Medulla oblongata (tissue), 1 donor: ENCODE measurements at regions not wholly inside any gene's neighbourhood (a gene's known extent, or its start where the extent isn't known, plus 50 kb on each side); places are given as distances from the start of the nearest gene placed in this dataset.
A peak's percentile ranks its signal among the peaks of the same experiment; 100 is the strongest.
"Not testable (repeated sequence)": the region's sequence is repeated elsewhere in the genome, so short reads cannot be mapped to it uniquely, and the experiment has no call there.

Experiments used
- DNase-seq: peaks from one replicate; pipeline ENCODE4 v3.0.0-alpha.2; 2015; ENCODE audit errors: extremely low spot score

GRCh38 chr10:30531751-30532530, 97.6 kb downstream of the LYZL2 start:
- DNase-seq, result no peak

DNA sequence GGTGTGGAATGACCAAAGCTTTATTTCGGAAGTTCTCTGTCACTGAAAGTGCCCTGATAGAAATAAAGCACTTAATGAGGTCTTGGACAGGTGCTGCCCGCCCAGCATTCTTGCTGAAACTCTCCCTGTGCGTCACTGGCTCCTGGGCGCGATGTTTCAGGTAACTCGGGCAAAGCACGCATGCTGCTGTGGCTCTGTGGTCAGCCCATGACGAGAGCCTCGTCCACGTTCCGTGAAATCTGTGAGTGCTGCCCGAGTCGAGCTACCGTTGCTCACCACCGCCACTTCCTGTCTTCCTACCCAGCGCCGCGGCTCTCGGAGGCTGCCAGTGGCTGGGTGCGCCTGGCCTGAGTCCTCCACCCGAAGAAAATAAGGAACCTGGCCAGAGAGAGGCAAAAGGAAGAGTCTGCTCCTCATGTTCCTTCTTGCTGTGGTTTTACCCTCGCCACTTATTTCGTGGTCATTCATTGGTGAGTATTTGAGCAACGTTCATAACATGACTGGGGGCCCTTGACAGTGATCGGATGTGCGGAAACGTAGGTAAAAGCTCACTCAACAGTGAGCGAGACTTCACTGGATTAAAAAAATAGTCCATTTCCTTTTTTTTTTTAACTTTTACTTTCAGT, 95.5 kb downstream of the MAP3K8 start:
- DNase-seq, result peak; percentile 76

GRCh38 chr10:30528429-30528786, 94.4 kb downstream of the MAP3K8 start:
- DNase-seq, result no peak

DNA sequence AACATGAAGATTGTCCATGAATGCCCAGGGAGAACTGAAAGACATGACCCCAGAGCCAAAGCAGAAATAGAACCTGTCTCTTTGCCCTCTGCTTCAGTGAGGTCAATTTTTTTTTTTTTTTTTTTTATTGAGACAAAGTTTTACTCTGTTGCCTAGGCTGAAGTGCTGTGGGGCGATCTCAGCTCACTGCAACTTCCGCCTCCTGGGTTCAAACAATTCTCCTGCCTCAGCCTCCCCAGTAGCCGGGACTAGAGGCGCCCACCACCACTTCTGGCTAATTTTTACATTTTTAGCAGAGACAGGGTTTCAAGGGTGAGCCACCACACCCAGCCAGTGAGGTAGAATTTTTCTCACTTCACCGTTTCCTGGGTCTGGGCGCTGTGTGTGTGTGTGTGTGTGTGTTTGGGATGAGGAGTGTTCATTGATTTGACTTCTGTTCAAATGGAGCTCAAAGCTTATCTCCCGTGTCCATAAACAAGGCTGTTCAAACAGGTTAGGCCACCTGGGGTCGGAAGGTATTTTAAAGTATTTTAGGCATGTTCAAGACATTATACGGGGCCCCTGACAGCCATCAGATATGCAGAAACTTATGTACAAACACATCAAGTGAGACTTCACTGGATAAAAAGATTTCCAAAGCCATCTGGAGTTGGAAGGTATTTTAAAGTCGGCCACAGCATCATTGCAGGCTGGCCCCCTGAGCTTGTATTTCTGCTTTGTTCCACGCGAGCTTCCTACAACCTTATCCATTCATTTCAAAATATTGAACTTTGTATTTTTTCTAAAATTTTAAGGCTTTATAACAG, 93.8 kb downstream of the MAP3K8 start:
- no peak for DNase-seq

- DNase-seq, result not testable (repeated sequence)
These were observed 88.7 kb downstream of the MAP3K8 start for GRCh38 chr10:30522661-30523078.

DNA sequence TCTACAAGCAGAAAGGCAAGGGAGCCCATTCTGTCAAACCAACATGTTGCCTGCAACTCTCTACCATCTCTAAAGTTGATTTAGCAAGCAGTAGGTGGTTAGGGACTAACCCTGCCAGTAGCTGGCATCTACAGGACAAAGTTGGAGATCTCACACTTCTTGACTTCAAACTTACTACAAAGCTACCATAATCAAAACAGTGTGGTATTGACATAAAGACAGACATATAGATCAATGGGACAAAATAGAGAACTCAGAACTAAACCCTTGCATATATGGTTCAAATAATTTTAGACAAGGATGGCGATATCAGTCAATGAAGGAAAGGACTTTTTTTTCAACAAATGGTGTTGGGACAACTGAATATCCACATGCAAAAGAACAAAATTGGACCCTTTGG, 84.9 kb downstream of the MAP3K8 start:
- DNase-seq, result no peak
